AG04450 (cell line): ENCODE measurements at regions not wholly inside any gene's neighbourhood (a gene's known extent, or its start where the extent isn't known, plus 50 kb on each side); places are given as distances from the start of the nearest gene placed in this dataset.

Source experiments
- CTCF ChIA-PET: fragments of 300-600, 350-600 bp; formaldehyde crosslinking; extraction: SDS; loops from one replicate; lab custom pipeline; 2022; ENCODE audit warnings: antibody characterized with exemption, inconsistent platforms; lab: Charles Lee
- POLR2A ChIA-PET: fragments of 350-600 bp; formaldehyde crosslinking; extraction: SDS; loops from one replicate; lab custom pipeline; 2021; ENCODE audit warnings: antibody characterized with exemption, inconsistent platforms; lab: Yijun Ruan, JAX
- DNase-seq: peaks from one replicate; pipeline ENCODE4 v3.0.0-alpha.2; 2011; ENCODE audit warnings: low read depth, low spot score
- H3K27ac ChIP-seq: one replicate; pipeline ENCODE4 v1.5.1; 2012; ENCODE audit warnings: low read depth, low read length, control low read depth
- H3K27me3 ChIP-seq: one replicate; pipeline ENCODE4 v1.6.0; 2012; ENCODE audit warnings: low read length; ENCODE audit not compliant: control insufficient read depth, insufficient read depth
- H3K4me3 ChIP-seq: 2 replicates; pipeline ENCODE4 v1.5.1; 2011; ENCODE audit warnings: mild to moderate bottlenecking, low read depth, low read length, control low read depth
- H3K9me3 ChIP-seq: 2 replicates; pipeline ENCODE4 v1.5.1; 2012; ENCODE audit warnings: low read length; ENCODE audit not compliant: control insufficient read depth, insufficient read depth
- TF ChIP-seq, protein P1 (sequence below): IDR thresholded peaks from 2 replicates; pipeline ENCODE4 v1.5.1; 2011; ENCODE audit warnings: low read depth, low read length, control low read depth, inconsistent platforms

DNA sequence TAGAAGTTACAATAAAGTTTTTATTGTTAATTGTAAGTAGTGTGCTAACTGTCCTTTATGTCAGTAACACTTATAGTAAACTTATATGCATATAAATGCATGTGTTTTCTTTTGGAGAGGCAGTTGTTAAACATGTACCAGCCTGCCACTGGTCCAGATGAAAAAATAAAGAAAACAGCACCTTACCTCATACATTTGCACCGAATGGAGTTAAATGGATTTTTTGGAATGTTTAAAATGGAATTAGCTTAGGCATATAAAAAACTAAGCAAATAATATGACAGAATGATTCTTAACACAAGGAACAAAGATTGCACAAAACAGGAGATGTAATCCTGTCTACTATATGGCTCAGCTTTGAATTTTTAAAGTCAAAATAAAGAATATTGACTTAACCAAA is 50.2 kb upstream of the ALDH1A3 start:
- no peak for DNase-seq
- TF ChIP-seq, protein P1, sequence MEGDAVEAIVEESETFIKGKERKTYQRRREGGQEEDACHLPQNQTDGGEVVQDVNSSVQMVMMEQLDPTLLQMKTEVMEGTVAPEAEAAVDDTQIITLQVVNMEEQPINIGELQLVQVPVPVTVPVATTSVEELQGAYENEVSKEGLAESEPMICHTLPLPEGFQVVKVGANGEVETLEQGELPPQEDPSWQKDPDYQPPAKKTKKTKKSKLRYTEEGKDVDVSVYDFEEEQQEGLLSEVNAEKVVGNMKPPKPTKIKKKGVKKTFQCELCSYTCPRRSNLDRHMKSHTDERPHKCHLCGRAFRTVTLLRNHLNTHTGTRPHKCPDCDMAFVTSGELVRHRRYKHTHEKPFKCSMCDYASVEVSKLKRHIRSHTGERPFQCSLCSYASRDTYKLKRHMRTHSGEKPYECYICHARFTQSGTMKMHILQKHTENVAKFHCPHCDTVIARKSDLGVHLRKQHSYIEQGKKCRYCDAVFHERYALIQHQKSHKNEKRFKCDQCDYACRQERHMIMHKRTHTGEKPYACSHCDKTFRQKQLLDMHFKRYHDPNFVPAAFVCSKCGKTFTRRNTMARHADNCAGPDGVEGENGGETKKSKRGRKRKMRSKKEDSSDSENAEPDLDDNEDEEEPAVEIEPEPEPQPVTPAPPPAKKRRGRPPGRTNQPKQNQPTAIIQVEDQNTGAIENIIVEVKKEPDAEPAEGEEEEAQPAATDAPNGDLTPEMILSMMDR: no peak
- Histone ChIP-seq H3K27ac (no peak overlapping the region), H3K9me3 (peaks cover 2% of the 10 kb centered on the region), H3K27me3 (no peaks in the 10 kb centered on the region), H3K4me3 (no peak overlapping the region)
- POLR2A ChIA-PET: no interaction called here
- CTCF ChIA-PET: interaction anchor here (1.1 kb wide), 1 partner anchor 43 kb away, joined by 4 read pairs; no protein-coding TSS in a partner anchor
